Kidney epithelial cell (primary cell): ENCODE measurements at regions not wholly inside any gene's neighbourhood (a gene's known extent, or its start where the extent isn't known, plus 50 kb on each side); places are given as distances from the start of the nearest gene placed in this dataset.

Experiments used
- DNase-seq: peaks from one replicate; pipeline ENCODE4 v3.0.0-alpha.2; 2010; ENCODE audit warnings: low read depth
- H3K27me3 ChIP-seq: 2 replicates; pipeline ENCODE4 v1.6.0; 2011; ENCODE audit warnings: low read length; ENCODE audit not compliant: control insufficient read depth, insufficient read depth
- H3K36me3 ChIP-seq: 2 replicates; pipeline ENCODE4 v1.5.1; 2011; ENCODE audit warnings: low read length; ENCODE audit not compliant: control insufficient read depth, insufficient read depth
- H3K4me3 ChIP-seq: 2 replicates; pipeline ENCODE4 v1.5.1; 2011; ENCODE audit warnings: low read depth, mild to moderate bottlenecking, control low read depth, low read length
- CTCF ChIP-seq: IDR thresholded peaks from 2 replicates; pipeline ENCODE4 v1.5.1; 2011; ENCODE audit warnings: mild to moderate bottlenecking, moderate library complexity, low read length, control low read depth, inconsistent platforms; ENCODE audit not compliant: insufficient read depth, poor library complexity, severe bottlenecking

GRCh38 chr3:148246291-148246923 is 451.3 kb upstream of the AGTR1 start:
- H3K36me3 ChIP-seq, result no peaks in the 10 kb centered on the region
- no peak overlapping the region for H3K4me3 ChIP-seq
- H3K27me3 ChIP-seq, result no peaks in the 10 kb centered on the region
- TF ChIP-seq CTCF, result no peak
- no peak for DNase-seq

- no peak for TF ChIP-seq CTCF
- no peak overlapping the region for H3K4me3 ChIP-seq
Observed at GRCh38 chr3:148253713-148254112, 444.0 kb upstream of the AGTR1 start.

GRCh38 chr3:148254402-148254801 is 443.3 kb upstream of the AGTR1 start:
- Histone ChIP-seq H3K27me3 (no peaks in the 10 kb centered on the region), H3K4me3 (no peak overlapping the region), H3K36me3 (no peaks in the 10 kb centered on the region)
- no peak for TF ChIP-seq CTCF
- DNase-seq, result no peak

More at GRCh38 chr3:148253713-148254112, 444.0 kb upstream of the AGTR1 start:
- Histone ChIP-seq H3K27me3 (no peaks in the 10 kb centered on the region), H3K36me3 (no peaks in the 10 kb centered on the region)
- no peak for DNase-seq

GRCh38 chr3:148255981-148256969 is 441.4 kb upstream of the AGTR1 start:
- H3K27me3 ChIP-seq, result no peaks in the 10 kb centered on the region
- no peak for TF ChIP-seq CTCF

GRCh38 chr3:148262980-148263379 is 434.7 kb upstream of the AGTR1 start:
- Histone ChIP-seq H3K27me3 (no peaks in the 10 kb centered on the region), H3K36me3 (no peaks in the 10 kb centered on the region), H3K4me3 (no peak overlapping the region)
- TF ChIP-seq CTCF, result no peak
- no peak for DNase-seq

More at GRCh38 chr3:148255981-148256969, 441.4 kb upstream of the AGTR1 start:
- no peak overlapping the region for H3K4me3 ChIP-seq
- H3K36me3 ChIP-seq, result no peaks in the 10 kb centered on the region
- no peak for DNase-seq
